ENCODE measurements at regions not wholly inside any gene's neighbourhood (a gene's known extent, or its start where the extent isn't known, plus 50 kb on each side); places are given as distances from the start of the nearest gene placed in this dataset.

DNA sequence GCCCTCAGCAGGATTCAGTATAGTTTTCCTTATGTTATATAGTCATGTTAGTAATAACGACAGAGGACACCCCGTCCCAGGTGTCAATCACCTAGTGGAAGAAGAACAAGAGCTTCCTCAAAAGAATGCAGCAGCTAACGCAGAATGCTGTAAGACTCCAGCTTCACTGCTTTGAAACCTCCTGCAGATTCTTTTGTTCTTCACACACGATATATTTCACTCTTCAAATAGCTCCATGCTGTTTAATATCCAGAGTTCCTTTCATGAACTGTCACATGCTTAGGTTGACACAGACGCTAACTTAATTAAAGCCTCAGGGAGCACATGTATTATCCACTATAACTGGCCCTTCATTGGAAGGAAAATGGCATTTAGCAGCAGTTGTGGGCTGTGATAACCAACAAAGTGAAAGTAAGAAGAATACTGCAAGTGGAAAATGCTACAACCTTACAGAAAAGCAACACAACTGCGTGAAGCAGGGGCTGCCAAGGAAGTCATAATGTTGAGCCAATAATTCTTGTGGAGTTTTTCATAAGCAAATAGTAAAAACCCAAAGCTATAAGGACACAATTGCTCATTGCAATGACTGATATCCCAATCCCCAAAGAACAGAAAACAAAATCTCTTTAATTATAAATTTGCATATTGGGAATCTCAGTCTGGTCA lies 387.5 kb downstream of the PLK2 start:
- Histone ChIP-seq H3K36me3 (ENCODE audit: control insufficient read depth, insufficient read depth, low read length) (no peaks in the 10 kb centered on the region), H3K9ac (ENCODE audit: low read length) (no peak overlapping the region), H3K27me3 (ENCODE audit: control insufficient read depth, insufficient read depth, low read length) (no peaks in the 10 kb centered on the region), H3K4me3 (ENCODE audit: low read depth, low read length) (no peak overlapping the region), H3K9me3 (ENCODE audit: control insufficient read depth, insufficient read depth, low read depth, low read length) (0 out of 2 replicates have a peak, but pooled peaks cover 3% of the 10 kb centered on the region), H3K27ac (ENCODE audit: low read depth, low read length) (no peak overlapping the region), H3K4me1 (ENCODE audit: control insufficient read depth, insufficient read depth, low read length) (peaks cover 19% of the 10 kb centered on the region)

DNA sequence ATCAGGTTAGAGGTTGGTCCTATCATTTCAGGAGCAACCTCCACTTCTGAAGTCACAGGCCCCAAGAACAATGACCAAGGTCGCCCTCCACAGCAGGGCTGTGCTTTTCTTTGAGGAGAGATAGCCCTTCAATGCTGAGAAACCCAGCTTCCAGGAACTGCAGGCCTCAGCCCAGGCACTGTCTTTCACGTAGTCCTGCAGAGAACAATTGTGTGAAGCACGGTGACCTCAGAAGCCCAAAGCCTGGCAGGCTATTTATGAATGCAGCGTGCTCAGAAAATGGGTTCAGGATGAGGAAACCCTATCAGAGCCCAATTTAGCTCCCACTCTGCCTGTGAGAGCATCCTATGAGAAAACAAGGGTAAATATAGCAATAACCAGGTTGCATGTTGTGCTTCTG lies 388.3 kb downstream of the PLK2 start:
- H3K9me3 ChIP-seq (ENCODE audit: control insufficient read depth, insufficient read depth, low read depth, low read length): 0 out of 2 replicates have a peak, but pooled peaks cover 3% of the 10 kb centered on the region
- H3K4me1 ChIP-seq (ENCODE audit: control insufficient read depth, insufficient read depth, low read length): peaks cover 15% of the 10 kb centered on the region
- H3K9ac ChIP-seq (ENCODE audit: low read length): no peak overlapping the region
- no peak overlapping the region for H3K4me3 ChIP-seq (ENCODE audit: low read depth, low read length)
- no peaks in the 10 kb centered on the region for H3K36me3 ChIP-seq (ENCODE audit: control insufficient read depth, insufficient read depth, low read length)
- H3K27ac ChIP-seq (ENCODE audit: low read depth, low read length): no peak overlapping the region
- no peaks in the 10 kb centered on the region for H3K27me3 ChIP-seq (ENCODE audit: control insufficient read depth, insufficient read depth, low read length)

DNA sequence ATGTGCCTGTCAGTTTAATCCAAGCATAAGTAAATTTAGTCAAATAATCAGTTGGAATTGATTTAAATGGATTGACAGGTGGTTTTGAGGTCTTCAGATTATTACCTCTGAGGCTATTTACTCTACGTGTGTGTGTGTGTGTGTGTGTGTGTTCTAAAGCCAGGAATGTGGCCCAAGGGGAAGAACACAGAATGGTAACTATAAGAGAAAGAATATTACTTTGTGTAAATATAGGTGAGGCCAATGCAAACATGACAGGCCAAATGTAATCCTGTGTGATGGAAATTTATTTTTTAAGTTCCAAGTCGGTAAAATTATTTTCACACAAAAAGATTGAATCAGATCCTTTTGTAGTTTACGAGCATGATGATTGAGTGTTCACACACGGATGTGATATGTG lies 390.0 kb downstream of the PLK2 start:
- H3K9me3 ChIP-seq (ENCODE audit: control insufficient read depth, insufficient read depth, low read depth, low read length): 0 out of 2 replicates have a peak, but pooled peaks cover 3% of the 10 kb centered on the region
- no peak overlapping the region for H3K27ac ChIP-seq (ENCODE audit: low read depth, low read length)
- H3K9ac ChIP-seq (ENCODE audit: low read length): no peak overlapping the region
- no peaks in the 10 kb centered on the region for H3K27me3 ChIP-seq (ENCODE audit: control insufficient read depth, insufficient read depth, low read length)
- no peak overlapping the region for H3K4me3 ChIP-seq (ENCODE audit: low read depth, low read length)
- H3K36me3 ChIP-seq (ENCODE audit: control insufficient read depth, insufficient read depth, low read length): no peaks in the 10 kb centered on the region
- H3K4me1 ChIP-seq (ENCODE audit: control insufficient read depth, insufficient read depth, low read length): peaks cover 15% of the 10 kb centered on the region

DNA sequence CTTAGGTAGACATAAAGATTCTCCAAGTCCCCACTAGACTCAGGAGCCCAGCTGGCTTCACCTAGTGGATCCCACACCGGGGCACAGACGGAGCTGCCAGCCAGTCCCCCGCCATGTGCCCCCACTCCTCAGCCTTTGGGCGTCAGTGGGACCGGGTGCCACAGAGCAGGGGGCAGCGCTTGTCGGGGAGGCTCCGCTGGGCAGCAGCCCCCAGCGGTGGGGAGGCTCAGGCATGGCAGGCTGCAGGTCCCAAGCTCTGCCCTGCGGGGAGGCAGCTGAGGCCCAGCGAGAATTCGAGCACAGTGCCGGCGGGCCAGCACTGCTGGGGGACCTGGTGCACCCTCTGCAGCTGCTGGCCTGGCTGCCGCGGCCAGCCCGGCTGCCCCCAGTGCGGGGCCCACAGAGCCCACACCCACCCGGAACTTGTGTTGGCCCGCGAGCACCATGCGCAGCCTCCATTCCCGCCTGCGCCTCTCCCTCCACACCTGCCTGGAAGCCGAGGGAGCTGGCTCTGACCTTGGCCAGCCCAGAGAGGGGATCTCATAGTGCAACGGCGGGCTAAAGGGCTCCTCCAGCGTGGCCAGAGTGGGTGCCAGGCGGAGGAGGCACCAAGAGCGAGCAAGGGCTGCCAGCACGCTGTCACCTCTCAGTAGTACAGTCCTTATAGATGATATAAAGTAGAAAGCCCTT lies 390.7 kb downstream of the PLK2 start:
- no peaks in the 10 kb centered on the region for H3K27me3 ChIP-seq (ENCODE audit: control insufficient read depth, insufficient read depth, low read length)
- 0 out of 2 replicates have a peak, but pooled peaks cover 3% of the 10 kb centered on the region for H3K9me3 ChIP-seq (ENCODE audit: control insufficient read depth, insufficient read depth, low read depth, low read length)
- no peak overlapping the region for H3K27ac ChIP-seq (ENCODE audit: low read depth, low read length)
- no peaks in the 10 kb centered on the region for H3K36me3 ChIP-seq (ENCODE audit: control insufficient read depth, insufficient read depth, low read length)
- H3K9ac ChIP-seq (ENCODE audit: low read length): no peak overlapping the region
- H3K4me1 ChIP-seq (ENCODE audit: control insufficient read depth, insufficient read depth, low read length): peaks cover 15% of the 10 kb centered on the region
- no peak overlapping the region for H3K4me3 ChIP-seq (ENCODE audit: low read depth, low read length)

DNA sequence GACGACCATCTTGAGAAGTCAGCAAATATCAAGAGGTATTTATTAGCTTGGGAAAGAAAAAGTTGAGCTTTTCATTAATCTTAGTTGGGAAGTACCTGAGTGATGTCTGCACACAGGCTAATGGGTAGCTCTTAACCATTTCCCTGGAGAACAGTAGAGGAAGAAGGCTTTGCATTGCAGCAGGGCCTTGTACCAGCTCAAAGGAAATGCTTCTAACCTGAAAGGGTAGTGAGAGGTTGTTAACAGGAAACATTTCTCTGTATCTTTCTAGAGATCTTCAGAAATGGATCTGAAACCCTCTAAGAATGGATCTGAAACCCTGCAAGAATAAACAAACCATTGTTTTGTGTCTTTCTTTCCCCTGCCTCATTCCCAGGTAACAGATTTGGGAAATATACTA lies 393.3 kb downstream of the PLK2 start:
- Histone ChIP-seq H3K4me3 (ENCODE audit: low read depth, low read length) (no peak overlapping the region), H3K4me1 (ENCODE audit: control insufficient read depth, insufficient read depth, low read length) (peaks cover 5% of the 10 kb centered on the region; the same call in 1 of the 2 replicates), H3K9ac (ENCODE audit: low read length) (no peak overlapping the region), H3K27me3 (ENCODE audit: control insufficient read depth, insufficient read depth, low read length) (no peaks in the 10 kb centered on the region), H3K36me3 (ENCODE audit: control insufficient read depth, insufficient read depth, low read length) (no peaks in the 10 kb centered on the region), H3K9me3 (ENCODE audit: control insufficient read depth, insufficient read depth, low read depth, low read length) (0 out of 2 replicates have a peak, but pooled peaks cover 3% of the 10 kb centered on the region), H3K27ac (ENCODE audit: low read depth, low read length) (no peak overlapping the region)

DNA sequence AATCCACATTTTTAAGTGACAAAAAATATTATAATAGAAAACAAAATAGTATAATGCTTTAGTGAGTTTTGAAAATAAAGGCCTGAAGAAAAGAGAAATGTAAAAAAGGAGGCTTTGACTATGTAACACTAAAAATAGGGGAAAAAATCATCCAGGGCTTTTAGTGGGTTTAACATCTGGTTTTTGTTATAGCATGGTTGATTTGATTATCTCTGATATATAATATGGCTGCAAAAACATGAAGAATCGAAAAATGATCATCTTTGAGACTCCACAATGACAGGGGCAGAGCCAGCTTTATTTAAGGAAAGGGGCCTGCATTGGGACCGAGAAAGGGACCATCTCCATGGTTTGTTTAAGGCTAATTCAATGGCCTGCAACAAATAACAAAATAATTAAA lies 393.8 kb downstream of the PLK2 start:
- H3K27me3 ChIP-seq (ENCODE audit: control insufficient read depth, insufficient read depth, low read length): no peaks in the 10 kb centered on the region
- H3K27ac ChIP-seq (ENCODE audit: low read depth, low read length): no peak overlapping the region
- H3K36me3 ChIP-seq (ENCODE audit: control insufficient read depth, insufficient read depth, low read length): no peaks in the 10 kb centered on the region
- H3K9ac ChIP-seq (ENCODE audit: low read length): no peak overlapping the region
- no peak overlapping the region for H3K4me3 ChIP-seq (ENCODE audit: low read depth, low read length)
- peaks cover 1% of the 10 kb centered on the region; the same call in 1 of the 2 replicates for H3K4me1 ChIP-seq (ENCODE audit: control insufficient read depth, insufficient read depth, low read length)
- 0 out of 2 replicates have a peak, but pooled peaks cover 3% of the 10 kb centered on the region for H3K9me3 ChIP-seq (ENCODE audit: control insufficient read depth, insufficient read depth, low read depth, low read length)

DNA sequence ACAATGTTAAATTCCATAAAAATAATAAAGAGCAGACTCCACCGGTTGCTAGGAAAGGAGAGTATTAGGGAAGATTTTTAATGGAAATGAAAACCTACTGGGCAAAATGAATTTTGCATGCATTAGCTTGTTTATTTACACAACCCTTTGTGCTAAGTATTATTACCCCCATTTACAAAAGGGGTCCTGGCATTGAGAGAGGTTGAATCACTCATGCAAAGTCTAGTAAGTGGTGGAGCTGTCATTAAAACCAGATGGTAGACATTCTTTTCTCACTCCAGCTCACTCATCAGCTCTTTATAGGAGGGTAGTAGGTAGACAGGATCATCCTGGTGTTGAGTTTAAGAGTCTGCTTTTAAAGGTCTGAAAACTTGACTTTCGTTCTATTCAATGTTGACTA lies 395.1 kb downstream of the PLK2 start:
- Histone ChIP-seq H3K4me1 (ENCODE audit: control insufficient read depth, insufficient read depth, low read length) (no peaks in the 10 kb centered on the region; the same call in 1 of the 2 replicates), H3K36me3 (ENCODE audit: control insufficient read depth, insufficient read depth, low read length) (no peaks in the 10 kb centered on the region), H3K27me3 (ENCODE audit: control insufficient read depth, insufficient read depth, low read length) (no peaks in the 10 kb centered on the region), H3K27ac (ENCODE audit: low read depth, low read length) (no peak overlapping the region), H3K9ac (ENCODE audit: low read length) (no peak overlapping the region), H3K4me3 (ENCODE audit: low read depth, low read length) (no peak overlapping the region), H3K9me3 (ENCODE audit: control insufficient read depth, insufficient read depth, low read depth, low read length) (0 out of 2 replicates have a peak, but pooled peaks cover 3% of the 10 kb centered on the region)

DNA sequence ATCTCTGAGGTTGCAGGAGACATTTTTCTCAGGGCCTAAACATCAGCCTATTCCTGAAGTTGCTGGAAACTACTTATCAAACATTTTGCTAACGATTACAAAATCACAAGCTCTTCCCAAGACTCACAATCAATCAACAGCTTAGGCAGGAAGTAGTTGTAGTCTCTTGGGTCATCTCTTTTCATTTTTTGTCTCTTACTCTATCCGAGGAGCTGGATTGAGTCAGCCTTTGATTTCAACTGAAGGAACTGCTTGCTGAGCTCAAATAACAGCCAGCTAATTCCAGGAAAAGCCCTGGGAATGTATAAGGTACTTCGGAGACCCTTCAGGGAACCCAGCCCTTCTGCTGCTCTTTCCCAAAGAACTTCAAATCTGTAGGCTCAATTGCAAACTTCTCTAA lies 398.9 kb downstream of the PLK2 start:
- H3K27ac ChIP-seq (ENCODE audit: low read depth, low read length): no peak overlapping the region
- 0 out of 2 replicates have a peak, but pooled peaks cover 3% of the 10 kb centered on the region for H3K9me3 ChIP-seq (ENCODE audit: control insufficient read depth, insufficient read depth, low read depth, low read length)
- no peaks in the 10 kb centered on the region for H3K27me3 ChIP-seq (ENCODE audit: control insufficient read depth, insufficient read depth, low read length)
- no peaks in the 10 kb centered on the region; the same call in 1 of the 2 replicates for H3K4me1 ChIP-seq (ENCODE audit: control insufficient read depth, insufficient read depth, low read length)
- no peak overlapping the region for H3K4me3 ChIP-seq (ENCODE audit: low read depth, low read length)
- no peak overlapping the region for H3K9ac ChIP-seq (ENCODE audit: low read length)
- H3K36me3 ChIP-seq (ENCODE audit: control insufficient read depth, insufficient read depth, low read length): no peaks in the 10 kb centered on the region

DNA sequence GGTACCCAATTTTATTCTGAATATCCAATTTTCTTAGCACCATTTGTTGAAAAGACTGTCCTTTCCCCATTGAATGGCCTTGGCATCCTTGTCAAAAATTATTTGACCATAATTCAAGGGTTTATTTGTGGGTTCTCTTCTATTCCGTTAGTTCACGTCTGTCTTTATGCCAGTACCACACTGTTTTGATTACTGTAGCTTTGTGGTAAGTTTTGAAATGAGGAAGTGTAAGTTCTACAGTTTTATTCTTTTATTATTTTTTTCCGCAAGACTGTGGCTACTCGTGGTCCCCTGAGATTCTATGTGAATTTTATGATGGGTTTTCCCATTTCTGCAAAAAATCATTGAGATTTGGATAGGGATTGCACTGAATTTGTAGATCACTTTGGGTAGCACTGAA lies 402.6 kb downstream of the PLK2 start:
- 0 out of 2 replicates have a peak, but pooled peaks cover 3% of the 10 kb centered on the region for H3K9me3 ChIP-seq (ENCODE audit: control insufficient read depth, insufficient read depth, low read depth, low read length)
- H3K4me1 ChIP-seq (ENCODE audit: control insufficient read depth, insufficient read depth, low read length): no peaks in the 10 kb centered on the region; the same call in 1 of the 2 replicates
- H3K27ac ChIP-seq (ENCODE audit: low read depth, low read length): no peak overlapping the region
- H3K4me3 ChIP-seq (ENCODE audit: low read depth, low read length): no peak overlapping the region
- no peak overlapping the region for H3K9ac ChIP-seq (ENCODE audit: low read length)
- no peaks in the 10 kb centered on the region for H3K36me3 ChIP-seq (ENCODE audit: control insufficient read depth, insufficient read depth, low read length)
- no peaks in the 10 kb centered on the region for H3K27me3 ChIP-seq (ENCODE audit: control insufficient read depth, insufficient read depth, low read length)

DNA sequence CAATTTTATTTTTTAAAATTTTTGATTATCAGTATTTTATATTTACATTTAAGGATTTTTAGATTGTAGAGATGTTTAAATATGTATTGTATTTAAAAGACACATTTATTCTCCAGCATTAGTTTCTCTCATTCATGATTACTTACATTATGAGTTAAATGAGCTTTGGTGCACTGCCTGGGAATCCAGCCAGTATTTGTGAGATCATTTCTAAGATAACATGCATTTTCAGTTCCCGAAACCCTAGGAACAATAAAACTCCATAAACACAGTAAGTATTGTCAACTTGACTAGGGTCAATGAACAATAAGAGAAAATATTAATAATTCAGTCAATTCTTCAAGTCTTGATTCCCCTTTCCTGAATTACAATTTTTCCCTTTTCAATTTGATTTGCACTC lies 403.3 kb downstream of the PLK2 start:
- no peaks in the 10 kb centered on the region; the same call in 1 of the 2 replicates for H3K4me1 ChIP-seq (ENCODE audit: control insufficient read depth, insufficient read depth, low read length)
- H3K9me3 ChIP-seq (ENCODE audit: control insufficient read depth, insufficient read depth, low read depth, low read length): 0 out of 2 replicates have a peak, but pooled peaks cover 3% of the 10 kb centered on the region
- H3K4me3 ChIP-seq (ENCODE audit: low read depth, low read length): no peak overlapping the region
- H3K9ac ChIP-seq (ENCODE audit: low read length): no peak overlapping the region
- H3K27ac ChIP-seq (ENCODE audit: low read depth, low read length): no peak overlapping the region
- H3K27me3 ChIP-seq (ENCODE audit: control insufficient read depth, insufficient read depth, low read length): no peaks in the 10 kb centered on the region
- H3K36me3 ChIP-seq (ENCODE audit: control insufficient read depth, insufficient read depth, low read length): no peaks in the 10 kb centered on the region

DNA sequence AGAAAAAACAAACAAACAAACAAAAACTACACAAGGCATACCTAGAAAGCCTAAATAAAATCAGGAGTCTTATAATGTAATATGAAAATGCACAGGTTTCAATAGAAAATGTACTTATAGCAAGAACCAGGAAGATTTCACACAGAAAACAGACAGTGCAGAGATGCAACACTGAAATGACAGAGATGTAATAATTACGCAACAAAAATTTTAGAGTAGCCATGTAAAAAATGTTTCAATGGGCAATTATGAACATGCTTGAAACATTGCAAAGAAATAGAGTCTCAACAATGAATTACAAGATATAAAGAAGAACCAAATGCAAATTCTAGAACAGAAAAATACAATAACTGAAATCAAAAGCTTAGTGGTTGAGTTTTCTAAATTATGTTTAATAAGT lies 405.9 kb downstream of the PLK2 start:
- Histone ChIP-seq H3K9me3 (ENCODE audit: control insufficient read depth, insufficient read depth, low read depth, low read length) (0 out of 2 replicates have a peak, but pooled peaks cover 3% of the 10 kb centered on the region), H3K4me3 (ENCODE audit: low read depth, low read length) (no peak overlapping the region), H3K36me3 (ENCODE audit: control insufficient read depth, insufficient read depth, low read length) (no peaks in the 10 kb centered on the region), H3K27ac (ENCODE audit: low read depth, low read length) (no peak overlapping the region), H3K4me1 (ENCODE audit: control insufficient read depth, insufficient read depth, low read length) (no peaks in the 10 kb centered on the region), H3K9ac (ENCODE audit: low read length) (no peak overlapping the region), H3K27me3 (ENCODE audit: control insufficient read depth, insufficient read depth, low read length) (no peaks in the 10 kb centered on the region)
